ENCODE measurements at regions not wholly inside any gene's neighbourhood (a gene's known extent, or its start where the extent isn't known, plus 50 kb on each side); places are given as distances from the start of the nearest gene placed in this dataset.

DNA sequence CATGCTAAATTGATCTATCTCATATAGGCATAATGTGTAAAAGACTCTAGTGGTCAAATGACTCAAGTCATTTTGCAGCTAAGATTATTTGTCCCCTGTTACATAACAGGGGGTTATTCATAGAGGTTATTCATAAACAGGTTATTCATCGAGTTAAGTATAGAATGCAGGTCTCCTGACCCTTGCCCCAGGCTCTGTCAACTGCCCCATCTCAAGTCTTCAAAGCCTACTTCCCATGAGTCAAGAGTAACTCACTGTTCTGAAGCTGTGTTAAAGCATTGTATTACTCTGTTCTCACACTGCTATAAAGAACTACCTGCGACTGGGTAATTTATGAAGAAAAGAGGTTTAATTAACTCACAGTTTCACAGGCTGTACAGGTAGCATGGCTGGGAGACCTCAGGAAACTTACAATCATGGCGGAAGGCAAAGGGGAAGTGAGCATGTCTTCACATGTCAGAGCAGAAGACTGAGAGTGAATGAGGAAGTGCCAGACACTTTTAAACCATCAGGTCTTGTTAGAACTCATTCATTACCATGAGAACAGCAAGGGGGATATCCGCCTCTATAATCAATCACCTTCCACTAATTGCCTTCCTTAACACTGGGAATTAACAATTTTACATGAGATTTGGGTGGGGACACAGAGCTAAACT, 226.2 kb upstream of the BLID start:
- DNase-seq, result peak; percentile 22

DNA sequence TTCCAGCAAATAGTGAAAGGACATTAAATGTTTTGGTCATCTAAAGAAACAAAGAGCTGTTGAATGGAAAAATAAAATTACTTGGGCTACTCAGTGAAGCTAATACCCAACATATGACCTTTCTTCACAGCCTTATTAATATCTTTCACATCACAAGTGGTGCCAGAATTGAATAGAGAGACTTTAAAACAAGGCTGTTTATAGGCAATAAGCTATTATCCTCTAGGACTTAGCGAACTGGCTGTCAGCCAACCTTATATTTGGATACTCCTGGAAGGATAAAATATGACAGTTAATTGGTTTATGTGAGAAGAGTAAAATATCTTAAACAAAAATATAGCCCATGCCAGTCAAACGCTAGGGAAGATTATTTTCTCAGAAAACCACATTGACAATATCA, 225.5 kb upstream of the BLID start:
- DNase-seq, result no peak

- no peak for DNase-seq
These were observed 224.7 kb upstream of the BLID start for GRCh38 chr11:122340607-122341290.

GRCh38 chr11:122339436-122340060, 223.5 kb upstream of the BLID start:
- DNase-seq, result no peak

DNA sequence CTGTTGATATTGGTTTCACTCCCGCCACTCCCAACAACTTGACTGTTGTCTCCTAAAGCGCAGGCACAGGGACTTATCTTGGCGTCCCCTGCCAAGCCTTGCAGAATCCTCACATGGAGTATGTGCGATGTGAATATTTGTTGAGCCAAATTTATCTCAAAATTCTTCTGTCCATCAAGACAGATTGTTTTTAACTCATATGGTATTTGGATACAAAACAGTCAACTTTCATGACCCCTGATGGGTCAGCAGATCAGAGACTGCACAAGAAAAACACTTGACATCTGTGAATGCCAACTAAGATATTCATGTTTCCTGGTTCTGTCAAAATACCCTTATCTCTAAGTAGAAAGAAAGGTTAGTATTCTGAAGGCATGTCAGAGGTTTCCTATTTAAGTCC, 221.7 kb upstream of the BLID start:
- DNase-seq, result no peak

DNA sequence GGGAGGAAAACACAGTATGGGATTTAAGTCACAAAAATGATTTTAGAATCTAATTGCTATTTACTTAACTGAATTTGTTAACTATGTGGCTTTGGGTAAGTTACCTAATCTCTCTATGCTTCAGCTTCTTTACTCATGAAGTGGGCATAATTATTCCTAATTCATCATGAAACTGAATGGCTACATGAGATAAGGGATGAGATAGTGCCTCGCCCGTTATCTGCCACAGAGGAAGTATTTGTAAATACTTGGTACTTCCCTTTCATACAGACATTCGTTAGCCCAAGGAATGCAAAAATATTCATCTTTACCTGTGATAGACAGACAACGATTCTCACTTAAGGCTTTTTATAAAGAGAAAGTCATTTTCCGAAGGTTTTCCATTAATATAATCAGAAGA, 221.2 kb upstream of the BLID start:
- DNase-seq, result no peak

DNA sequence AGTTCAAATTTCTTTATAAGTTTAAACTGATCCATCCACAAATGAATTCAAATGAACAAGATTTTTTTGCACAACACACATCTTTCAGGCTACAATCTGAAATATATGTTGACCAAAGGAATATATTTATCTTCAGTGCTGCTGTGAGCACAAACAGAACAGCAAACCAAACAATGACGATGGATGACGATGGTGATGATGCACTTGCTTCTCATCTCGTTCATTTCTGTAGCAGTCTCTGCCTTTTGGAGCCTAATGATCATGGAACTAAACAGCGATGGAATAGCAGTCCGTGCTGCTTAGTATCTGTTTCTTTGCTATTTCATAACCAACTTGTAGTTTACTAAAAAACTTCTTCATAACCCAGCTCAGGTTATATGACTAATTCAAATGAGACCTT, 220.7 kb upstream of the BLID start:
- DNase-seq, result no peak

DNA sequence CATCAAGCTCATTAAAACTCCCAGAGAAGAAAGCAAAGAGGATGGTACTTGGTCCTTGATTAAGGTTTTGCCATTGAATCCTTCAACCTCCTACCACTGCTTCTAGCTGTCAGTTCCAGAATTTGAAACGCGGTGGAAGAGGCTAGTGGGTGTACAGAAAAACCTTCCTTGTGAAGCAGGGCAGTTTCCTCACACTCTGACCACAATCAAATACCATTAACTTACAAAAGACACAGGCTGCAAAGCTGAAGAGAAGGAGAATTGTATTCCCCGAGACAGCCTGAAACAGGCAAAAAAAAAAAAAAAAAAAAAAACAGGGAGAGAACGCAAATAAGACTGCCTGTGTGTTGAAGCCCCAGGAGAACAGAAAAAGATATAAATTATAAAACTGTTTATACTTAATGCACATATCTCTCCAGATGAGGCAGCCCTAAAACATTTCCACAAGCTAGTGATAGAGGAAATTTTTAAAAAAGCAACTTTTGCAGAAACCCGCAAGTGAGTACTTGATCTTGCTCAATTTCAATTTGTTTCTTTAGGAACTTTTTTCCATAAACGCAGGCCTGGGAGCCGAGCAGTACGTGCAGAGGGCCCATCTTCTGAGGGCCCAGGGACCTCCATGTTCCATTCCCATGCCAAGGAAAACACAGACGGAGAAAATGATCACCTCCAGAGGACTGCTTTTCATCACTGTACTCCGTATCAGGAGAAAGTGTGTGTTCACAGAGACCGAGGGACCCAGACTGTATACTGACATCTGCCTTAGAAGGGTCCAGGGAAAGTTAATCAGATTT, 218.7 kb upstream of the BLID start:
- DNase-seq, result no peak

DNA sequence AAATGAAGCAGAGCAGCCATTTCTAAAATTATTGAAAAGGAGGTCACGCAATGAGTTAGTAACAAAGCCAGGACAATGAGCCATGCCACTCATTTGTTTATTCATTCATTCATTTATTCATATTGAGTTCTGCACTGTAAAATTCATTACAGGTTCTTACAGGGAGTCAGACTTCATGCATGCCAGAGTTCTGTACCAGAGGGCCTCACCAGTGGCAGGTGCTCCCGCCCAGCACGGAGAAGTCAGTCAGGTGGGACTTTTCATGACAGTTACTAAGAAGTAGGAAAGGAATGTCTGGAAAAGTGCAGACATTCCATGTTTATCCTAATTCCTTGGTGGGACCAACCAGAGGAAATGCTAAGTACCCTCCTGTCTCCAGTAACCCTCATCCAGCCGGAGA, 217.5 kb upstream of the BLID start:
- DNase-seq, result no peak

- no peak for DNase-seq
These were observed 215.1 kb upstream of the BLID start for GRCh38 chr11:122331079-122331478.

DNA sequence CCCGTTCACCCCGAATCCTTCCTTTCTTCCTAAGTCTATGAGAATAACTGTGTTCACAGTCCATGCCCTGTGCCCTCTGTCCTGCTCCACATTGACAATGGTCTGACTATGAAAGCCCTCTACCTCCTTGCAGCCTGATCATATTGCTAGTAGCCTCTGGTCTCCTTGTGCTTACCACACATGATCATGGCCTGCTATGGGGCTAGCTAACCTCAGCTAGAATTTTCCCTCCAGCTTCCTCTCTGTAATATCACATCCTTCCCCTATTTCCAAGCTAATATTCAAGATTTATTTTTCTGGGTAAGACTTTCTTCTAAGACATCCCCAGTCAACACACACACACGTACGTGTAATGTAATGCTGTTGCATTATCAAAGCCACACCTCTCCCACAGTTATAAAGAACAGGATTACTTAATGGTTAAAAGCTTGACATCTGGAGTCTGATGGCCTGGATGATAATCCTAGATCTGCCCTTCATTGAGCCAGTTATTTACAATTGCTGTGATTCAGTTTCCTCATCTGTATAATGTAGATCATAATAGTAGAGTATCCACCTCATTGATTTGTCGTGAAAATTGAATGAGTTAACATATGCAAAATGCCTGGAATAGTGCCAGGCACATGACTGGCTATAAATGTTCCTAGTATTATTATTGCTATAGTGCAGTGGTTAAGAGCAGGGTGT, 214.4 kb upstream of the BLID start:
- no peak for DNase-seq

- no peak for DNase-seq
These were observed 211.5 kb upstream of the BLID start for GRCh38 chr11:122327528-122327927.

DNA sequence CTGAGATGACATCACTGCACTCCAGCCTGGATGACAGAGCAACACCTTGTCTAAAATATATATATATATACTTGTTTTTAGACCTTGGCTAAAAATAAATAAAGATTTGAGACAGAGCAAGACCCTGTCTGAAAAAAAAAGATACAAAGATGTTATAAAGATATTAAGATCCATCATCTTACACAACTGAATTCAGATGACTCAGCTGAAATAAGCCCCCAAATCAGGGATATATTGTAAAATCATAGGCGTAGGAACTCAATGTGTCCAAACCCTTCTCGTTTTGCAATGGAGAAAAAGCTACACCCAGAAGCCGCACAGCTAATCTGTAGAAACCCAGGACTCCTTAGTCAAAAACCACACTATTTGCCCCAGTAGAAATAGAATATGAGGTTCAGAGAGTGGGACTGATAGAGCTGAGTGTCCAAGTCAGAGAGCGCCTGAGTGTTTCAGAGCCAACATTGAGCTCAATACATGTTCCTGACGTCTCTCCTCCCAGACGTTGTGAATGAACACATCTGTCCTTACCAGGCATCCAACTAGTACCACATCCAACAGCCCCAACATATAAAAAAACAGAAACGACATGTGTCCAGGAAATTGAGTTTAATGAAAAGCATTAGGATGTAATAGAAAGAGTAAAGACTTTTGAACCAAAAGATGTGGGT, 207.9 kb upstream of the BLID start:
- DNase-seq, result no peak

DNA sequence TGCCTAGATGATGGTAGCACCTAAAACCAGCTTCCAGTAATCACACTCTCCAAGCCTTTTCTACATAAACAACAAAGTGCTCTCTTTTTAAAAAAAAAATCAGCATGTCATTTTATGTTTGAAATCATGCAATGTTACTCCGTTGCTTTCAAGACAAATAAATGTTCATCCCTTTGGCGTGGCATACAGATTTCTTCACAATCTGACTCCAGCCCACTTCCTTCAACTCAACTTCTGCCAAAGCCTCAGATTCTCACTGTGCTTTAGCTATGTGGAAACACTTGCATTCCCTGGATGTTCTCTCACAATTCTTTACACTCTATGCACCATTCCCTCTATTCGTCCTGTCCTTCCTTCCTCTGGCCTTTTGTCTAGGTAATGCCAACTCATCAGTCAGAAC, 206.3 kb upstream of the BLID start:
- DNase-seq, result peak; percentile 35

GRCh38 chr11:122320671-122321070, 204.7 kb upstream of the BLID start:
- no peak for DNase-seq

GRCh38 chr11:122319691-122320620, 203.9 kb upstream of the BLID start:
- peak; percentile 69 for DNase-seq

DNA sequence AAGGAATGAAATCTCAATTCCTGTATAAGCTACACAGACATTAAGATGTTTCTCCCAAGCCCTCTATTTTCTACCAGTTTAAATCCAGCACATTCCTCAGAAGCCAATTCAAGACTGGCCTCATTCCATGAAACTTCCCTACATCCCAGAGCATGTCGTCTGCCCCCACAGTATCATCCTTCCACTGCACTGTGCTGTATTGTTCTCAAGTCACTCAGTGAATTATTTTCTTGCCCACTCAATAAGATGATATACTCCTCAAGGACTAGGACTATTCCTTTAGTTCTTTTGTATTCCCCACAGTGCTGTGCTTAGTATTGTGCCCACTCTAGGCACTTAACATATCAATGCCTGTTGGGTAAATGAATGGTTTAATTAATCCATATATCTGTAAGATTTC, 203.1 kb upstream of the BLID start:
- DNase-seq, result no peak

- DNase-seq, result peak; percentile 25
These were observed 201.3 kb upstream of the BLID start for GRCh38 chr11:122317305-122317704.

- no peak for DNase-seq
These were observed 197.6 kb upstream of the BLID start for GRCh38 chr11:122313581-122313980.

GRCh38 chr11:122311216-122311755, 195.3 kb upstream of the BLID start:
- DNase-seq, result no peak

DNA sequence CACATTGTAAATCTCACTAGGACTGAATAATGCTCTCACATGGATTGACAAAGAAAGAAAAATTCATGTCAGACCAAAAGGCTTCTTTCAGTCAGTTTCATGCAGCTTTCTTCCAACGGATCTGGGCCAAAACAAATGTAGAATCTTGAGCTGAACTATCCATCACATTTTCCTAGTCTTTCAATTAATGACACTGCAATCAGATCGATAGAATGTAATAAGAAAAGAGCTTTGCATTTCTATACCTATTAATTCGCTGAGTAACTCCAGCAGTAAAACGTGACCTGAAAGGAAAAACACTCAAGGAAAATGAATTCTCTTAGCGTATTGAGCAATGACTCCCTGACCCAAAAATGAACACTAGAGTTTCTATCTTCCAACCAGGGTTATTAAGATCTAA, 194.8 kb upstream of the BLID start:
- DNase-seq, result no peak
